ENCODE measurements at regions not wholly inside any gene's neighbourhood (a gene's known extent, or its start where the extent isn't known, plus 50 kb on each side); places are given as distances from the start of the nearest gene placed in this dataset.
"Not testable (repeated sequence)": the region's sequence is repeated elsewhere in the genome, so short reads cannot be mapped to it uniquely, and the experiment has no call there.

DNA sequence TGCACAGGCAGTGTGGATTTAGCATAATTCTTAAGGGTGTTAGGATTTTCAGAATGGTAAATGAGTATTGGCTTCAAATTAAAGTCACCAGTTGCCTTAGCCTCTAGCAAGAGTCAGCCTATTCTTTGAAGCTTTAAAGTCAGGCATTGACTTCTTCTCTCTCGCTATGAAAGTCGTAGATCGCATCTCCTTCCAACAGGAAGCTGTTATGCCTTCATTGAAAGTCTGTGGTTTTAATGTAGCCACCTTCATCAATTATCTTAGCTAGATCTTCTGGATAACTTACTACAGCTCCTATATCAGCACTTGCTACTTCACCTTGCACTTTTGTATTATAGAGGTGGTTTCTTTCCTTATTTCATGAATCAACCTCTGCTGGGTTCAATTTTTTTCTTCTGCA, 320.2 kb downstream of the PTPRC start:
- Histone ChIP-seq H3K27me3 (no peaks in the 10 kb centered on the region), H3K36me3 (no peaks in the 10 kb centered on the region)

DNA sequence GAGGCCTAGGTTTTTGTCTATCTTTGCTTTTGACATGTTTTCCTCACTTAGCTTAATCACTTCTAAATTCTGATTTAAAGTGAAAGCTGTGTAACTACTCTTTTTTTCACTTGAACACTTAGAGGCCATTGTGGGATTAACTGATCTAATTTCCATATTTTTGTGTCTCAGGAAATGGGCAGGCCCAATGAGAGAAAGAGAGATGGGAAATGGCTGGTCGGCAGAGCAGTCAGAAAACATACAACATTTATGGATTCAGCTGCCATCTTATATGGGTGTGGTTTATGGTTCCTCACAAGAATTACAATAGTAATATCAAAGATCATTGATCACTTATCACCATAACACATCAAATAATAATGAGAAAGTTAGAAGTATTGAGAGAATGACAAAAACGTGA, 320.8 kb downstream of the PTPRC start:
- no peak overlapping the region for H3K4me3 ChIP-seq
- no peaks in the 10 kb centered on the region for H3K36me3 ChIP-seq
- H3K9me3 ChIP-seq = no peaks in the 10 kb centered on the region
- TF ChIP-seq, protein P1, sequence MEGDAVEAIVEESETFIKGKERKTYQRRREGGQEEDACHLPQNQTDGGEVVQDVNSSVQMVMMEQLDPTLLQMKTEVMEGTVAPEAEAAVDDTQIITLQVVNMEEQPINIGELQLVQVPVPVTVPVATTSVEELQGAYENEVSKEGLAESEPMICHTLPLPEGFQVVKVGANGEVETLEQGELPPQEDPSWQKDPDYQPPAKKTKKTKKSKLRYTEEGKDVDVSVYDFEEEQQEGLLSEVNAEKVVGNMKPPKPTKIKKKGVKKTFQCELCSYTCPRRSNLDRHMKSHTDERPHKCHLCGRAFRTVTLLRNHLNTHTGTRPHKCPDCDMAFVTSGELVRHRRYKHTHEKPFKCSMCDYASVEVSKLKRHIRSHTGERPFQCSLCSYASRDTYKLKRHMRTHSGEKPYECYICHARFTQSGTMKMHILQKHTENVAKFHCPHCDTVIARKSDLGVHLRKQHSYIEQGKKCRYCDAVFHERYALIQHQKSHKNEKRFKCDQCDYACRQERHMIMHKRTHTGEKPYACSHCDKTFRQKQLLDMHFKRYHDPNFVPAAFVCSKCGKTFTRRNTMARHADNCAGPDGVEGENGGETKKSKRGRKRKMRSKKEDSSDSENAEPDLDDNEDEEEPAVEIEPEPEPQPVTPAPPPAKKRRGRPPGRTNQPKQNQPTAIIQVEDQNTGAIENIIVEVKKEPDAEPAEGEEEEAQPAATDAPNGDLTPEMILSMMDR (IDR thresholded peaks at IDR 0.05) = no peak
- TF ChIP-seq POLR2A (IDR thresholded peaks at IDR 0.05) = no peak
- no peak for DNase-seq
- no peaks in the 10 kb centered on the region for H3K4me1 ChIP-seq
- intact Hi-C loops (cut with DNase I; ENCODE audit: low total_unique reads) = no loop called here
- no peak overlapping the region for H3K27ac ChIP-seq
- H3K27me3 ChIP-seq = no peaks in the 10 kb centered on the region

More for the DNA sequence above, 320.2 kb downstream of the PTPRC start:
- TF ChIP-seq POLR2A (IDR thresholded peaks at IDR 0.05) = no peak
- TF ChIP-seq, protein P1 (IDR thresholded peaks at IDR 0.05) = no peak
- H3K4me3 ChIP-seq = no peak overlapping the region
- H3K4me1 ChIP-seq = no peaks in the 10 kb centered on the region
- H3K9me3 ChIP-seq = no peaks in the 10 kb centered on the region
- DNase-seq = no peak
- H3K27ac ChIP-seq = no peak overlapping the region
- intact Hi-C loops (cut with DNase I; ENCODE audit: low total_unique reads) = no loop called here

DNA sequence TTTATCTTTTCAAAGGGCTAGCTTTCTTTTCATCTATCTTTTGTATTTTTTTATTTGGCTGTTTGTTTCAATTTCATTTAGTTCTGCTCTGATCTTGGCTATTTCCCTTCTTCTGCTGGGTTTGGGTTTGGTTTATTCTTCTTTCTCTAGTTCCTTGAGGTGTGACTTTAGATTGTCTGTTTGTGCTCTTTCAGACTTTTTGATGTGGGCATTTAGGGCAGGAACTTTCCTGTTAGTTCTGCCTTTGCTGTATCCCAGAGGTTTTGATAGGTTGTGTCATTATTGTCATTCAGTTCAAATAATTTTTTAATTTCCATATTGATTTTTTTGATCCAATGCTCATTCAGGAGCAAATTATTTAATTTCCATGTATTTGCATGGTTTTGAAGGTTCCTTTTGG, 325.0 kb downstream of the PTPRC start:
- H3K9me3 ChIP-seq; H3K4me3 ChIP-seq; H3K4me1 ChIP-seq; intact Hi-C loops (cut with DNase I; ENCODE audit: low total_unique reads); H3K36me3 ChIP-seq; H3K27me3 ChIP-seq; H3K27ac ChIP-seq; DNase-seq: not testable (repeated sequence)

DNA sequence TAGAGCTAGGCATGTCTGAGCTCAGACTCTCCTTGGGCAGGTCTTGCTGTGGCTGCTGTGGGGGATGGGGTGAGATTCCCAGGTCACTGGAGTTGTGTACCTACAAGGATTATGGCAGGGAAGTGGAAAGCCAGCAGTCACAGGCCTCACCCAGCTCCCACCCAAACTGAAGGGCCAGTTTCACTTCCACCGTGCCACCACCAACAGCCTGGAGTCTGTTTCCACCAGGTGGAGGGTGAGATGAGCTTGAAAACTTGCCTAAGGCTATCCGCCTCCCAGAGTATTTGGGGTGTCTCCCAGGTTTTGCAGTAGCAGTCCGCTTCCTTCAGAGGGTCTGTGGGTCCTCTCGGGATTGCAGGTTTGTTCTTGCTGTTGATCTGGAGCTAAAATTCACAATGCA, 327.7 kb downstream of the PTPRC start:
- no peak overlapping the region for H3K4me3 ChIP-seq
- H3K9me3 ChIP-seq = no peaks in the 10 kb centered on the region
- H3K27me3 ChIP-seq = no peaks in the 10 kb centered on the region
- no peaks in the 10 kb centered on the region for H3K4me1 ChIP-seq
- TF ChIP-seq, protein P1 (IDR thresholded peaks at IDR 0.05) = no peak
- no peak for TF ChIP-seq POLR2A (IDR thresholded peaks at IDR 0.05)
- intact Hi-C loops (cut with DNase I; ENCODE audit: low total_unique reads) = no loop called here
- DNase-seq = no peak
- H3K36me3 ChIP-seq = peaks cover 0 to 3% of the 10 kb centered on the region in 2 donors
- no peak overlapping the region for H3K27ac ChIP-seq

DNA sequence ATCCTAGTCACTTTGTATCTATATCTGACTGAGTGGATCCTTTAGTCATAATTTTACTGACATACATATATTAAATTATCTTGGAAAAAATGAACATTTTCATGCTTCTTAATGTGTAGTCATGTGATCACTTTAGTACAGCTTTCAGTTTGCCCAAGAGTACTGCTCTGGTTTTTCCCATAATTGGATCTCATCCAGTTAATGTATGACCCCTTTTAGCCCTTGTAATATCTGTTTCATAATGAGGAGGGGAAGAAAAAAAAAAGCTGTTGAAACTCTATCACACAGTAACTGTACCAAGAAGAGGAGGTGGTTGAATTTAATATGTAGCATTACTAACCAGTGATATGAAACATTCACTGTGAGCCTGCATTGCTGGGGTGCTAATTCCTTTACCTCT, 328.7 kb downstream of the PTPRC start:
- no peaks in the 10 kb centered on the region for H3K4me1 ChIP-seq
- no peak overlapping the region for H3K4me3 ChIP-seq
- TF ChIP-seq, protein P1 (IDR thresholded peaks at IDR 0.05) = no peak
- TF ChIP-seq POLR2A (IDR thresholded peaks at IDR 0.05) = no peak
- DNase-seq = no peak
- intact Hi-C loops (cut with DNase I; ENCODE audit: low total_unique reads) = no loop called here
- H3K9me3 ChIP-seq = no peaks in the 10 kb centered on the region
- no peak overlapping the region for H3K27ac ChIP-seq
- H3K36me3 ChIP-seq = peaks cover 0 to 3% of the 10 kb centered on the region in 2 donors
- no peaks in the 10 kb centered on the region for H3K27me3 ChIP-seq

DNA sequence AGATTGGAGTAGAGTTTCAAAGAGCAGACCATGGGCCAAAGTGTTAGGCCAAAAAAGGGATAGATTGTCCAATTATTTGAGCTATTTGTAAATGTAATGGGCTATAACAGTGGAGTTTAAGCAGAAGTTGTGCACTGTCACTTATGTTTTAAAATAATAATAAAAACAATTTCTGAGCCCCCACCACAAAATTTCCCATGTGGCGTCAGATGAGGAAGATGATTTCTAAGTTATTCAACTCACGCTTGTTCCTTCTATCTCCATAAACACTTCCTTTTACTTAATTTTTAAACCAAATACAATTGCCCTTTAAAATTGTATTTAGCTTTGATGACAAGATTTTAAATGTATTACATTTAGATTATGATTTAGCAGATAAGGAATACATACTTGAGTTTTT, 330.0 kb downstream of the PTPRC start:
- TF ChIP-seq POLR2A (IDR thresholded peaks at IDR 0.05) = no peak
- TF ChIP-seq, protein P1 (IDR thresholded peaks at IDR 0.05) = no peak
- Histone ChIP-seq H3K4me1 (no peaks in the 10 kb centered on the region), H3K27ac (no peak overlapping the region), H3K27me3 (no peaks in the 10 kb centered on the region), H3K36me3 (peaks cover 0 to 3% of the 10 kb centered on the region in 2 donors), H3K4me3 (no peak overlapping the region), H3K9me3 (no peaks in the 10 kb centered on the region)
- DNase-seq = no peak
- intact Hi-C loops (cut with DNase I; ENCODE audit: low total_unique reads) = no loop called here
